GM12878 (cell line): ENCODE measurements at regions not wholly inside any gene's neighbourhood (a gene's known extent, or its start where the extent isn't known, plus 50 kb on each side); places are given as distances from the start of the nearest gene placed in this dataset.

ENCODE experiments used
- ATAC-seq: fragments of 200-7000 bp; cut with Tn5 transposase; 3 replicates; pipeline ENCODE4 v1.9.1; 2020; ENCODE audit warnings: mild to moderate bottlenecking, moderate library complexity
- BruUV-seq: library from RNA; stranded (reverse); fragments of 400-500 nt; replicated peaks from 2 replicates; lab custom pipeline; 2021; lab: Mats Ljungman, UMichigan
- CTCF ChIA-PET: fragments of 300-600 bp; sonication (Branson Sonifier 250); formaldehyde crosslinking; extraction: SDS; loops from one replicate; lab custom pipeline; 2021; ENCODE audit warnings: inconsistent platforms; lab: Yijun Ruan, JAX
- POLR2A ChIA-PET: fragments of 350-600 bp; formaldehyde crosslinking; extraction: SDS; loops from one replicate; lab custom pipeline; 2021; ENCODE audit warnings: inconsistent platforms; lab: Charles Lee
- RAD21 ChIA-PET: fragments of 300-600 bp; sonication (Branson Sonifier 250); formaldehyde crosslinking; loops from one replicate; lab custom pipeline; 2023; ENCODE audit warnings: antibody characterized with exemption; ENCODE audit not compliant: unreplicated experiment; lab: Charles Lee
- SMC1A ChIA-PET: fragments of 300-600 bp; sonication (Branson Sonifier 250); formaldehyde crosslinking; loops from one replicate; lab custom pipeline; 2023; ENCODE audit not compliant: unreplicated experiment, uncharacterized antibody; lab: Charles Lee
- DNase-seq: peaks from one replicate; pipeline ENCODE4 v3.0.0-alpha.2; 2011; ENCODE audit warnings: low read depth, low spot score
- FAIRE-seq: peaks from 3 replicates; lab custom pipeline; 2011; peaks lifted over from hg19 to GRCh38; lab: Jason Lieb, UNC
- H2AFZ ChIP-seq: 2 replicates; pipeline ENCODE4 v1.6.0; 2011; ENCODE audit warnings: low read depth, low read length, control low read depth; ENCODE audit not compliant: control insufficient read depth
- H3K27ac ChIP-seq: 2 replicates; pipeline ENCODE4 v1.5.1; 2011; ENCODE audit warnings: control low read depth; ENCODE audit not compliant: control insufficient read depth, insufficient read depth
- H3K27me3 ChIP-seq, 2 experiments: replicated peaks in 1 of 2; 2 replicates each; pipeline versions ENCODE4 v1.6.0 to v1.6.1; 2011; ENCODE audit warnings: low read length in 1 of 2; ENCODE audit not compliant: control insufficient read depth in 2 of 2, insufficient read depth in 2 of 2
- H3K36me3 ChIP-seq, 2 experiments: 2 replicates each; pipeline ENCODE4 v1.5.1; 2011; ENCODE audit warnings: low read length in 1 of 2; ENCODE audit not compliant: control insufficient read depth in 2 of 2, insufficient read depth in 2 of 2
- H3K4me1 ChIP-seq: 2 replicates; pipeline ENCODE4 v1.6.1; 2011; ENCODE audit warnings: mild to moderate bottlenecking, low read length, moderate library complexity, mixed read lengths; ENCODE audit not compliant: control insufficient read depth, insufficient read depth
- H3K4me2 ChIP-seq: 2 replicates; pipeline ENCODE4 v1.6.0; 2011; ENCODE audit warnings: control low read depth; ENCODE audit not compliant: control insufficient read depth, insufficient read depth
- H3K4me3 ChIP-seq: fragments of 200-600 bp; sonication (generic); 2 replicates; pipeline ENCODE4 v1.5.1; 2016
- H3K79me2 ChIP-seq: 2 replicates; pipeline ENCODE4 v1.6.0; 2011; ENCODE audit warnings: low read length; ENCODE audit not compliant: control insufficient read depth, insufficient read depth
- H3K9ac ChIP-seq: 2 replicates; pipeline ENCODE4 v1.8.0; 2011; ENCODE audit warnings: low read length, control low read depth, mixed read lengths; ENCODE audit not compliant: control insufficient read depth, insufficient read depth
- H3K9me3 ChIP-seq: replicated peaks from 3 replicates; pipeline ENCODE4 v1.5.1; 2011; ENCODE audit warnings: mild to moderate bottlenecking, low read length; ENCODE audit not compliant: control insufficient read depth, insufficient read depth
- H4K20me1 ChIP-seq: 2 replicates; pipeline ENCODE4 v1.6.0; 2011; ENCODE audit not compliant: control insufficient read depth, insufficient read depth
- ASH2L ChIP-seq: fragments of 300-600, 200-600 bp; sonication (generic); IDR thresholded peaks from 2 replicates; pipeline ENCODE4 v1.6.1; 2017; ENCODE audit warnings: low read depth, mild to moderate bottlenecking, borderline replicate concordance
- ETV6 ChIP-seq, 2 experiments: fragments of 450-650 bp in 1 of 2; IDR thresholded peaks in 1 of 2; conservative IDR thresholded peaks in 1 of 2; 2 replicates each; pipeline ENCODE4 v1.6.1; 2014; ENCODE audit warnings: antibody characterized with exemption in 1 of 2, borderline replicate concordance in 1 of 2, low read depth in 1 of 2, mild to moderate bottlenecking in 1 of 2, moderate library complexity in 1 of 2
- GATAD2B ChIP-seq: fragments of 450-650 bp; conservative IDR thresholded peaks from 2 replicates; pipeline ENCODE4 v1.6.1; 2017; ENCODE audit warnings: low read depth, mild to moderate bottlenecking, moderate library complexity
- IKZF1 ChIP-seq: fragments of 450-650 bp; conservative IDR thresholded peaks from 2 replicates; pipeline ENCODE4 v1.6.1; 2017; ENCODE audit warnings: antibody characterized with exemption, mild to moderate bottlenecking
- IKZF2 ChIP-seq, 2 experiments: fragments of 450-650 bp; IDR thresholded peaks; 2 replicates each; pipeline ENCODE4 v1.6.1; 2017; ENCODE audit warnings: mild to moderate bottlenecking in 2 of 2, moderate library complexity in 2 of 2
- NFYA ChIP-seq: IDR thresholded peaks from 2 replicates; pipeline ENCODE4 v1.6.1; 2011; ENCODE audit warnings: low read depth, mild to moderate bottlenecking, low read length, improper control_type of control experiment, borderline replicate concordance
- POLR2AphosphoS5 ChIP-seq: IDR thresholded peaks from 2 replicates; pipeline ENCODE4 v1.6.1; 2011; ENCODE audit warnings: mild to moderate bottlenecking, low read length, inconsistent platforms
- RCOR1 ChIP-seq: conservative IDR thresholded peaks from 2 replicates; pipeline ENCODE4 v1.6.1; 2012; ENCODE audit warnings: low read depth, low read length, improper control_type of control experiment
- SIN3A ChIP-seq: IDR thresholded peaks from 2 replicates; pipeline ENCODE4 v1.6.1; 2012; ENCODE audit warnings: low read depth, low read length, improper control_type of control experiment
- ZBED1 ChIP-seq: IDR thresholded peaks from 2 replicates; pipeline ENCODE4 v1.6.1; 2016; ENCODE audit warnings: borderline replicate concordance
- WGBS: methylation state at CpG from one replicate; pipeline ENCODE4 v1.1.6; 2016; ENCODE audit warnings: low lambda C conversion rate; ENCODE audit not compliant: insufficient replicate concordance, insufficient coverage; ENCODE audit errors: missing lambda C conversion rate; 5-methylcytosine and 5-hydroxymethylcytosine counted together
- in situ Hi-C: fragments of 300-500 bp; cut with MboI; formaldehyde crosslinking; loops from 9 replicates; pipeline ENCODE4 v1.14.3; 2018; ENCODE audit warnings: mixed read lengths
- intact Hi-C: fragments of 100-400 bp; cut with micrococcal nuclease; formaldehyde crosslinking; loops from one replicate; pipeline ENCODE4 v1.14.2; 2022; ENCODE audit not compliant: unreplicated experiment
- TF ChIP-seq, protein P1 (sequence below): IDR thresholded peaks from 2 replicates; pipeline ENCODE4 v1.6.1; 2011; ENCODE audit warnings: low read depth, mild to moderate bottlenecking, low read length, moderate library complexity, borderline replicate concordance; ENCODE audit errors: extremely low read depth
- TF ChIP-seq, protein P2 (sequence below): IDR thresholded peaks from 2 replicates; pipeline ENCODE4 v1.6.1; 2011; ENCODE audit warnings: borderline replicate concordance, low read depth, mild to moderate bottlenecking, moderate library complexity, low read length; ENCODE audit not compliant: insufficient read depth, poor library complexity, severe bottlenecking
- TF ChIP-seq, protein P3 (sequence below): fragments of 450-650 bp; formaldehyde crosslinking; IDR thresholded peaks from 2 replicates; pipeline ENCODE4 v1.4.0; 2020; ENCODE audit warnings: mild to moderate bottlenecking, moderate library complexity
- TF ChIP-seq, protein P4 (sequence below): fragments of 450-650 bp; formaldehyde crosslinking; IDR thresholded peaks from 2 replicates; pipeline ENCODE4 v1.5.0; 2022; ENCODE audit warnings: mild to moderate bottlenecking, missing genetic modification characterization

DNA sequence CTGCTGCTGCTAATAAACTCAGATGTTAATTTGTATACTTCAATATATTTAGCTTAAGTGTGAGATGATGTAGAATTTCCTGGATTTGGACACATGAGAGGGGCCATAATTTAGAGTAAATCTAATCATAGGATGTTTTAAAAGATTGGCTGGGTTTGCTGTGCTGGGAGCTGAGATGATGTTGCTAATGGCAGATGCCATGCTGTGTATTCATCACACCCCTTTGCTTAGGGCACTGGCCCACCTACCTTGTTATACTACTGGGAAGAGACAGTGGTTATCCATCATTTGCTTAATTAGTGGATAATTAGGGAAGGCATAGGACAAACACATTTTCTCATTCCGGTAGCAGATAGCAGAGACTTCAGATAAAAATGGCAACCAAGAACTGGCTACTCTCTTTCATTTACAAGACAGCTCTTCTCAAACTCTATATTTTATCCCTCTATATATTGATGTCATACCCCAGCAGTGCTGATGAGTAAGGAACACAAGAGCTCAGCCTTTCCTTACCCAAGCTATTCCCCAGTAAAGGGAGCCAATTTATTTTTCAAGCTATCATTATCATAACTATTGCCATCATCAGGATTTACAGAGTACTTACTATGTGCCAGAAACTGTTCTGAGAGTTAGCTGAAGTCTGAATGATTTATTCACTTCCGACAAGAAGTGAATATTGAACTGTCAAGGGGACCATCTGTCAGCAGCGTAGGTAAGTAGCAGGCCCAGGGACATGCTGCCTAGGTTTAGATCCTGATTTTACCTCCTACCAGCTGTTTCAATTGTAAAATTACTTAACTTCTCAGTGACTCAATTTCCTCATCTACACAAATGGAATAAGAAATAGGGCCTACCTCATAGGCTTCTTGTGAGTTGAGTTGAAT, 204.6 kb upstream of the FLRT2 start:
- RAD21 ChIA-PET = no interaction called here
- Histone ChIP-seq H3K27me3 (no peaks in the 10 kb centered on the region), H3K27ac (no peak overlapping the region), H3K79me2 (no peaks in the 10 kb centered on the region), H4K20me1 (no peaks in the 10 kb centered on the region), H2AFZ (no peak overlapping the region), H3K36me3 (no peaks in the 10 kb centered on the region), H3K9ac (no peak overlapping the region), H3K4me2 (no peak overlapping the region), H3K4me3 (no peak overlapping the region), H3K4me1 (no peaks in the 10 kb centered on the region), H3K9me3 (no peaks in the 10 kb centered on the region)
- ATAC-seq (no peak), FAIRE-seq (no peak), DNase-seq (no peak)
- CTCF ChIA-PET = interaction anchor here (1.1 kb wide), 1 partner anchor 34 kb away, joined by 3 read pairs; no protein-coding TSS in a partner anchor
- 52% methylated on average over 3 of the region's 3 CpGs for WGBS
- SMC1A ChIA-PET = no interaction called here
- intact Hi-C loops = no loop called here
- in situ Hi-C loops = no loop called here
- no TSS peak for BruUV-seq
- POLR2A ChIA-PET = no interaction called here
- TF ChIP-seq, protein P1, sequence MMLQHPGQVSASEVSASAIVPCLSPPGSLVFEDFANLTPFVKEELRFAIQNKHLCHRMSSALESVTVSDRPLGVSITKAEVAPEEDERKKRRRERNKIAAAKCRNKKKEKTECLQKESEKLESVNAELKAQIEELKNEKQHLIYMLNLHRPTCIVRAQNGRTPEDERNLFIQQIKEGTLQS = no peak
- TF ChIP-seq ZBED1 (no peak), IKZF2 (IDR thresholded peaks at IDR 0.05) (no peak), SIN3A (no peak), RCOR1 (no peak), NFYA (no peak), ASH2L (no peak), POLR2AphosphoS5 (no peak), IKZF1 (no peak), GATAD2B (no peak), ETV6 (conservative IDR thresholded peaks at IDR 0.05 in 1 of 2, IDR thresholded peaks at IDR 0.05 in 1 of 2; ENCODE audit: borderline replicate concordance in 1 of 2, low read depth in 1 of 2) (no peak)
- TF ChIP-seq, protein P2, sequence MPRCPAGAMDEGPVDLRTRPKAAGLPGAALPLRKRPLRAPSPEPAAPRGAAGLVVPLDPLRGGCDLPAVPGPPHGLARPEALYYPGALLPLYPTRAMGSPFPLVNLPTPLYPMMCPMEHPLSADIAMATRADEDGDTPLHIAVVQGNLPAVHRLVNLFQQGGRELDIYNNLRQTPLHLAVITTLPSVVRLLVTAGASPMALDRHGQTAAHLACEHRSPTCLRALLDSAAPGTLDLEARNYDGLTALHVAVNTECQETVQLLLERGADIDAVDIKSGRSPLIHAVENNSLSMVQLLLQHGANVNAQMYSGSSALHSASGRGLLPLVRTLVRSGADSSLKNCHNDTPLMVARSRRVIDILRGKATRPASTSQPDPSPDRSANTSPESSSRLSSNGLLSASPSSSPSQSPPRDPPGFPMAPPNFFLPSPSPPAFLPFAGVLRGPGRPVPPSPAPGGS = no peak
- TF ChIP-seq, protein P3, sequence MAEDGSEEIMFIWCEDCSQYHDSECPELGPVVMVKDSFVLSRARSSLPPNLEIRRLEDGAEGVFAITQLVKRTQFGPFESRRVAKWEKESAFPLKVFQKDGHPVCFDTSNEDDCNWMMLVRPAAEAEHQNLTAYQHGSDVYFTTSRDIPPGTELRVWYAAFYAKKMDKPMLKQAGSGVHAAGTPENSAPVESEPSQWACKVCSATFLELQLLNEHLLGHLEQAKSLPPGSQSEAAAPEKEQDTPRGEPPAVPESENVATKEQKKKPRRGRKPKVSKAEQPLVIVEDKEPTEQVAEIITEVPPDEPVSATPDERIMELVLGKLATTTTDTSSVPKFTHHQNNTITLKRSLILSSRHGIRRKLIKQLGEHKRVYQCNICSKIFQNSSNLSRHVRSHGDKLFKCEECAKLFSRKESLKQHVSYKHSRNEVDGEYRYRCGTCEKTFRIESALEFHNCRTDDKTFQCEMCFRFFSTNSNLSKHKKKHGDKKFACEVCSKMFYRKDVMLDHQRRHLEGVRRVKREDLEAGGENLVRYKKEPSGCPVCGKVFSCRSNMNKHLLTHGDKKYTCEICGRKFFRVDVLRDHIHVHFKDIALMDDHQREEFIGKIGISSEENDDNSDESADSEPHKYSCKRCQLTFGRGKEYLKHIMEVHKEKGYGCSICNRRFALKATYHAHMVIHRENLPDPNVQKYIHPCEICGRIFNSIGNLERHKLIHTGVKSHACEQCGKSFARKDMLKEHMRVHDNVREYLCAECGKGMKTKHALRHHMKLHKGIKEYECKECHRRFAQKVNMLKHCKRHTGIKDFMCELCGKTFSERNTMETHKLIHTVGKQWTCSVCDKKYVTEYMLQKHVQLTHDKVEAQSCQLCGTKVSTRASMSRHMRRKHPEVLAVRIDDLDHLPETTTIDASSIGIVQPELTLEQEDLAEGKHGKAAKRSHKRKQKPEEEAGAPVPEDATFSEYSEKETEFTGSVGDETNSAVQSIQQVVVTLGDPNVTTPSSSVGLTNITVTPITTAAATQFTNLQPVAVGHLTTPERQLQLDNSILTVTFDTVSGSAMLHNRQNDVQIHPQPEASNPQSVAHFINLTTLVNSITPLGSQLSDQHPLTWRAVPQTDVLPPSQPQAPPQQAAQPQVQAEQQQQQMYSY (CRISPR knock-in tag) = no peak
- TF ChIP-seq, protein P4, sequence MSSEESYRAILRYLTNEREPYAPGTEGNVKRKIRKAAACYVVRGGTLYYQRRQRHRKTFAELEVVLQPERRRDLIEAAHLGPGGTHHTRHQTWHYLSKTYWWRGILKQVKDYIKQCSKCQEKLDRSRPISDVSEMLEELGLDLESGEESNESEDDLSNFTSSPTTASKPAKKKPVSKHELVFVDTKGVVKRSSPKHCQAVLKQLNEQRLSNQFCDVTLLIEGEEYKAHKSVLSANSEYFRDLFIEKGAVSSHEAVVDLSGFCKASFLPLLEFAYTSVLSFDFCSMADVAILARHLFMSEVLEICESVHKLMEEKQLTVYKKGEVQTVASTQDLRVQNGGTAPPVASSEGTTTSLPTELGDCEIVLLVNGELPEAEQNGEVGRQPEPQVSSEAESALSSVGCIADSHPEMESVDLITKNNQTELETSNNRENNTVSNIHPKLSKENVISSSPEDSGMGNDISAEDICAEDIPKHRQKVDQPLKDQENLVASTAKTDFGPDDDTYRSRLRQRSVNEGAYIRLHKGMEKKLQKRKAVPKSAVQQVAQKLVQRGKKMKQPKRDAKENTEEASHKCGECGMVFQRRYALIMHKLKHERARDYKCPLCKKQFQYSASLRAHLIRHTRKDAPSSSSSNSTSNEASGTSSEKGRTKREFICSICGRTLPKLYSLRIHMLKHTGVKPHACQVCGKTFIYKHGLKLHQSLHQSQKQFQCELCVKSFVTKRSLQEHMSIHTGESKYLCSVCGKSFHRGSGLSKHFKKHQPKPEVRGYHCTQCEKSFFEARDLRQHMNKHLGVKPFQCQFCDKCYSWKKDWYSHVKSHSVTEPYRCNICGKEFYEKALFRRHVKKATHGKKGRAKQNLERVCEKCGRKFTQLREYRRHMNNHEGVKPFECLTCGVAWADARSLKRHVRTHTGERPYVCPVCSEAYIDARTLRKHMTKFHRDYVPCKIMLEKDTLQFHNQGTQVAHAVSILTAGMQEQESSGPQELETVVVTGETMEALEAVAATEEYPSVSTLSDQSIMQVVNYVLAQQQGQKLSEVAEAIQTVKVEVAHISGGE (CRISPR knock-in tag) = no peak
